Astrocyte (in vitro differentiated cells and primary cell): ENCODE measurements at regions not wholly inside any gene's neighbourhood (a gene's known extent, or its start where the extent isn't known, plus 50 kb on each side); places are given as distances from the start of the nearest gene placed in this dataset.

ENCODE experiments used
- DNase-seq: peaks from one replicate; pipeline ENCODE4 v3.0.0-alpha.2; 2010; ENCODE audit warnings: low read depth
- FAIRE-seq: peaks from 2 replicates; lab custom pipeline; 2011; peaks lifted over from hg19 to GRCh38; lab: Jason Lieb, UNC
- H2AFZ ChIP-seq: 2 replicates; pipeline ENCODE4 v1.6.0; 2012; ENCODE audit warnings: low read depth, low read length, inconsistent platforms
- H3K27ac ChIP-seq: 2 replicates; pipeline ENCODE4 v1.5.1; 2011; ENCODE audit warnings: low read depth, low read length, inconsistent platforms
- H3K27me3 ChIP-seq: 2 replicates; pipeline ENCODE4 v1.6.0; 2011; ENCODE audit warnings: low read length, inconsistent platforms; ENCODE audit not compliant: insufficient read depth
- H3K36me3 ChIP-seq: 2 replicates; pipeline ENCODE4 v1.5.1; 2011; ENCODE audit warnings: low read length, inconsistent platforms; ENCODE audit not compliant: insufficient read depth
- H3K4me1 ChIP-seq: 2 replicates; pipeline ENCODE4 v1.5.1; 2011; ENCODE audit warnings: low read length, inconsistent platforms; ENCODE audit not compliant: insufficient read depth
- H3K4me2 ChIP-seq: 2 replicates; pipeline ENCODE4 v1.6.0; 2012; ENCODE audit warnings: low read length, inconsistent platforms
- H3K4me3 ChIP-seq: 2 replicates; pipeline ENCODE4 v1.5.1; 2011; ENCODE audit warnings: low read depth, mild to moderate bottlenecking, low read length, inconsistent platforms; ENCODE audit not compliant: insufficient read depth
- H3K79me2 ChIP-seq: 2 replicates; pipeline ENCODE4 v1.6.0; 2012; ENCODE audit warnings: mild to moderate bottlenecking, low read length, inconsistent platforms; ENCODE audit not compliant: insufficient read depth
- H3K9ac ChIP-seq: 2 replicates; pipeline ENCODE4 v1.6.0; 2012; ENCODE audit warnings: mild to moderate bottlenecking, low read length, inconsistent platforms
- H3K9me3 ChIP-seq: 2 replicates; pipeline ENCODE4 v1.5.1; 2012; ENCODE audit warnings: low read depth, mild to moderate bottlenecking, low read length, inconsistent platforms; ENCODE audit not compliant: insufficient read depth
- H4K20me1 ChIP-seq: 2 replicates; pipeline ENCODE4 v1.6.0; 2012; ENCODE audit warnings: low read length, inconsistent platforms; ENCODE audit not compliant: insufficient read depth
- H3K27ac Mint-ChIP-seq: one replicate; pipeline ENCODE4 v1.8.0; 2021; ENCODE audit warnings: mild to moderate bottlenecking, mixed read lengths; ENCODE audit not compliant: unreplicated experiment
- H3K27me3 Mint-ChIP-seq: one replicate; pipeline ENCODE4 v1.8.0; 2021; ENCODE audit warnings: low read depth, mixed read lengths; ENCODE audit not compliant: unreplicated experiment
- H3K36me3 Mint-ChIP-seq: one replicate; pipeline ENCODE4 v1.8.0; 2021; ENCODE audit warnings: low read depth, mixed read lengths; ENCODE audit not compliant: unreplicated experiment
- H3K4me1 Mint-ChIP-seq: one replicate; pipeline ENCODE4 v1.8.0; 2021; ENCODE audit warnings: low read depth, mixed read lengths; ENCODE audit not compliant: unreplicated experiment
- H3K4me3 Mint-ChIP-seq: one replicate; pipeline ENCODE4 v1.8.0; 2021; ENCODE audit warnings: mild to moderate bottlenecking, moderate library complexity, mixed read lengths; ENCODE audit not compliant: unreplicated experiment
- H3K9me3 Mint-ChIP-seq: one replicate; pipeline ENCODE4 v1.8.0; 2021; ENCODE audit warnings: mild to moderate bottlenecking, mixed read lengths; ENCODE audit not compliant: unreplicated experiment
- EZH2 ChIP-seq: IDR thresholded peaks from 2 replicates; pipeline ENCODE4 v1.6.1; 2012; ENCODE audit warnings: mild to moderate bottlenecking, low read length, inconsistent platforms; ENCODE audit not compliant: insufficient read depth
- TF ChIP-seq, protein P1 (sequence below): IDR thresholded peaks from 2 replicates; pipeline ENCODE4 v1.5.1; 2011; ENCODE audit warnings: low read depth, mild to moderate bottlenecking, inconsistent platforms, low read length, moderate library complexity; ENCODE audit not compliant: insufficient read depth

DNA sequence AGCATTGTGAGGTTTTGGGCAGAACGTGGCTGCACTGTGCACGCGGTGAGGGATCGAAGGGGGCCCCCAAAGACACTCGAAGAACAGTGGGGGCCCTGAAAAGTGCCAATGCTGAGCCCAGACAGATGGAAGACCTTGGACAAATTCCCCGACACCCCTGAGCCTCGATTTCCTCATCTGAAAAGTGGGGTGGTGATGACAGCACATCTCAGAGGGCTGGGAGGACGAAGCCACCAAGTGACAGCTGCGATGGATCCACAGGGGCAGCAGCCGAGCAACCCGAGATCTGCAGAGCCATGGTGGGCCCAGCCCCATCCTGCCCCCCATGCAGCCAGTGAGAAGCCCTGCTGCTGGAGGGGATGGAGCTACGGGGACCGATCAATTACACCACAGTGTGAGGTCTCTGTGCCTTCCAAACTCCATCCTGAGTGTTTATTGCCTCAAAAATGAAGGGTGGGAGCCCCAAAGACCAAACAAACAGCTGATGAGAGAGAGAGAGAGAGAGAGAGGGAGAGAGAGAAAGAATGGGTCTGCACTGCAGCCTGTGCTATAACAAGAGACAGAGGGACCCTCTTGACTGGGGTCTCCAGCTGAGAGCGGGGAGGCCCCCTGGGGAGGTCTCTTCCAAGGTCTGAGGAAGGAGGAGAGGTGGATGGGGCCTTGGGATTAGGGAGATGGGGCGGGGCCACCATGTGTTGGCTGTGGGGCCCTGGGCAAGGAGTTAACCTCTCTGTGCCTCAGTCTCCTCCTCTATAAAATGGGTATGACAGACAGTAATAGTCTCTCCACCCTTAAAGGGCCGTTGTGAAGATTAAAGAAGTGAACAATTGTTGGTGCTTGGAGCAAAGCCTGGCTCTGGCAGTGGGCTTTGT is 134.4 kb upstream of the IER5L start:
- H3K9ac ChIP-seq, result no peak overlapping the region
- H3K79me2 ChIP-seq, result no peaks in the 10 kb centered on the region
- H3K4me2 ChIP-seq, result no peak overlapping the region
- Mint-ChIP-seq H3K27ac (no peak overlapping the region), H3K9me3 (peaks cover 7% of the 10 kb centered on the region), H3K4me1 (peaks cover 2% of the 10 kb centered on the region), H3K27me3 (peaks cover 16% of the 10 kb centered on the region), H3K4me3 (no peak overlapping the region), H3K36me3 (peaks cover 5% of the 10 kb centered on the region)
- no peak overlapping the region for H3K27ac ChIP-seq
- peaks cover 7% of the 10 kb centered on the region for H3K4me1 ChIP-seq
- no peak overlapping the region for H2AFZ ChIP-seq
- no peaks in the 10 kb centered on the region for H3K27me3 ChIP-seq
- H4K20me1 ChIP-seq, result no peaks in the 10 kb centered on the region
- DNase-seq (no peak), FAIRE-seq (no peak)
- no peak overlapping the region for H3K4me3 ChIP-seq
- TF ChIP-seq, protein P1, sequence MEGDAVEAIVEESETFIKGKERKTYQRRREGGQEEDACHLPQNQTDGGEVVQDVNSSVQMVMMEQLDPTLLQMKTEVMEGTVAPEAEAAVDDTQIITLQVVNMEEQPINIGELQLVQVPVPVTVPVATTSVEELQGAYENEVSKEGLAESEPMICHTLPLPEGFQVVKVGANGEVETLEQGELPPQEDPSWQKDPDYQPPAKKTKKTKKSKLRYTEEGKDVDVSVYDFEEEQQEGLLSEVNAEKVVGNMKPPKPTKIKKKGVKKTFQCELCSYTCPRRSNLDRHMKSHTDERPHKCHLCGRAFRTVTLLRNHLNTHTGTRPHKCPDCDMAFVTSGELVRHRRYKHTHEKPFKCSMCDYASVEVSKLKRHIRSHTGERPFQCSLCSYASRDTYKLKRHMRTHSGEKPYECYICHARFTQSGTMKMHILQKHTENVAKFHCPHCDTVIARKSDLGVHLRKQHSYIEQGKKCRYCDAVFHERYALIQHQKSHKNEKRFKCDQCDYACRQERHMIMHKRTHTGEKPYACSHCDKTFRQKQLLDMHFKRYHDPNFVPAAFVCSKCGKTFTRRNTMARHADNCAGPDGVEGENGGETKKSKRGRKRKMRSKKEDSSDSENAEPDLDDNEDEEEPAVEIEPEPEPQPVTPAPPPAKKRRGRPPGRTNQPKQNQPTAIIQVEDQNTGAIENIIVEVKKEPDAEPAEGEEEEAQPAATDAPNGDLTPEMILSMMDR, result no peak
- TF ChIP-seq EZH2, result no peak
- H3K36me3 ChIP-seq, result no peaks in the 10 kb centered on the region
- H3K9me3 ChIP-seq, result no peaks in the 10 kb centered on the region

DNA sequence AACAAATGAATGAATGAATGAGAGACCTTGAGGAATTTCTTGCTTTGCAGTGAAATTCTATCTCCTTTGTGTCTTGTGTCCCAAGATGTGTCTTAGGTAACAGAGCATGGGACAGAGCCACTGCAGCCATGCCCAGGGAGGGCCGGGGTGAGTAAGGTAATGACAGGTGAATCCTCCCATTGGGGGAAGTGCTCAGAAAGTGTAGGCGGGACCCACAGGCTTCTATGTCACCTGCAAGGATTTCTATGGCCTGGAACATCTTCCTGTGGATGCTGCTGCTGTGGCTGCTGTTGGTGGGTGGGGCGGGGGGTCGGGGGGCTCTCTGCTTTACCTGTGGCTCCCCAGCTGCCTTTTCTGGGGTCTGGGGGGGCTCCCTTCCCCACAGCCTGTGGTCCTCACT is 133.6 kb upstream of the IER5L start:
- Mint-ChIP-seq H3K4me3 (peak overlapping the region; percentile 50), H3K4me1 (peaks cover 4% of the 10 kb centered on the region), H3K36me3 (peaks cover 5% of the 10 kb centered on the region), H3K9me3 (peaks cover 7% of the 10 kb centered on the region), H3K27me3 (peaks cover 16% of the 10 kb centered on the region), H3K27ac (no peak overlapping the region)
- Histone ChIP-seq H2AFZ (no peak overlapping the region), H3K4me3 (no peak overlapping the region), H3K79me2 (no peaks in the 10 kb centered on the region), H3K27ac (no peak overlapping the region), H3K4me1 (peaks cover 7% of the 10 kb centered on the region), H3K27me3 (no peaks in the 10 kb centered on the region), H3K36me3 (no peaks in the 10 kb centered on the region), H3K4me2 (no peak overlapping the region), H4K20me1 (no peaks in the 10 kb centered on the region), H3K9me3 (no peaks in the 10 kb centered on the region), H3K9ac (no peak overlapping the region)
- DNase-seq (no peak), FAIRE-seq (no peak)
- TF ChIP-seq, protein P1, result no peak
- TF ChIP-seq EZH2, result no peak
